Hematopoietic multipotent progenitor cell treated with erythropoietin and hydrocortisone succinate and interleukin-3 and kit ligand, for 17 days (in vitro differentiated cells): ENCODE measurements at regions not wholly inside any gene's neighbourhood (a gene's known extent, or its start where the extent isn't known, plus 50 kb on each side); places are given as distances from the start of the nearest gene placed in this dataset.

Experiments
- DNase-seq: peaks from one replicate; pipeline ENCODE4 v3.0.0-alpha.2; 2015; ENCODE audit warnings: low spot score

- DNase-seq: no peak
These were observed 156.0 kb downstream of the MAF start for GRCh38 chr16:79444572-79444971.

GRCh38 chr16:79439901-79440300 is 160.6 kb downstream of the MAF start:
- DNase-seq: no peak

GRCh38 chr16:79437764-79438751 is 162.5 kb downstream of the MAF start:
- no peak for DNase-seq

GRCh38 chr16:79436885-79437284 is 163.7 kb downstream of the MAF start:
- DNase-seq: no peak

GRCh38 chr16:79434771-79435170 is 165.8 kb downstream of the MAF start:
- no peak for DNase-seq

GRCh38 chr16:79434092-79434491 is 166.4 kb downstream of the MAF start:
- no peak for DNase-seq

- DNase-seq: no peak
These were observed 168.6 kb downstream of the MAF start for GRCh38 chr16:79431923-79432322.

GRCh38 chr16:79430191-79430678 is 170.3 kb downstream of the MAF start:
- no peak for DNase-seq

- no peak for DNase-seq
These were observed 171.0 kb downstream of the MAF start for GRCh38 chr16:79429381-79430190.

GRCh38 chr16:79426663-79427062 is 173.9 kb downstream of the MAF start:
- no peak for DNase-seq

- no peak for DNase-seq
These were observed 178.5 kb downstream of the MAF start for GRCh38 chr16:79422064-79422463.

GRCh38 chr16:79421126-79421525 is 179.4 kb downstream of the MAF start:
- no peak for DNase-seq

GRCh38 chr16:79420493-79420892 is 180.0 kb downstream of the MAF start:
- DNase-seq: no peak

- DNase-seq: no peak
These were observed 181.4 kb downstream of the MAF start for GRCh38 chr16:79419148-79419547.

GRCh38 chr16:79417601-79418008 is 182.9 kb downstream of the MAF start:
- no peak for DNase-seq

- no peak for DNase-seq
These were observed 184.4 kb downstream of the MAF start for GRCh38 chr16:79415983-79416640.

- no peak for DNase-seq
These were observed 187.7 kb downstream of the MAF start for GRCh38 chr16:79412783-79413225.

- DNase-seq: no peak
These were observed 188.7 kb downstream of the MAF start for GRCh38 chr16:79411805-79412204.

- DNase-seq: no peak
These were observed 189.2 kb downstream of the MAF start for GRCh38 chr16:79411357-79411756.

- no peak for DNase-seq
These were observed 190.6 kb downstream of the MAF start for GRCh38 chr16:79409978-79410377.

- DNase-seq: no peak
These were observed 192.2 kb downstream of the MAF start for GRCh38 chr16:79408355-79408754.

GRCh38 chr16:79407461-79408135 is 192.9 kb downstream of the MAF start:
- no peak for DNase-seq
